Medulla oblongata (tissue), 1 donor: ENCODE measurements at regions not wholly inside any gene's neighbourhood (a gene's known extent, or its start where the extent isn't known, plus 50 kb on each side); places are given as distances from the start of the nearest gene placed in this dataset.
"Not testable (repeated sequence)": the region's sequence is repeated elsewhere in the genome, so short reads cannot be mapped to it uniquely, and the experiment has no call there.

Experiments
- DNase-seq: peaks from one replicate; pipeline ENCODE4 v3.0.0-alpha.2; 2015; ENCODE audit errors: extremely low spot score

- no peak for DNase-seq
These were observed 124.4 kb upstream of the VPREB1 start for GRCh38 chr22:22120160-22120559.

GRCh38 chr22:22118987-22119386 lies 125.6 kb upstream of the VPREB1 start:
- no peak for DNase-seq

GRCh38 chr22:22117864-22118544 lies 126.6 kb upstream of the VPREB1 start:
- not testable (repeated sequence) for DNase-seq

GRCh38 chr22:22116997-22117770 lies 127.4 kb upstream of the VPREB1 start:
- not testable (repeated sequence) for DNase-seq

- no peak for DNase-seq
These were observed 130.9 kb upstream of the VPREB1 start for GRCh38 chr22:22113701-22114100.

- no peak for DNase-seq
These were observed 130.1 kb upstream of the TOP3B start for GRCh38 chr22:22112533-22113294.

GRCh38 chr22:22111983-22112382 lies 129.4 kb upstream of the TOP3B start:
- DNase-seq, result no peak

- DNase-seq, result no peak
These were observed 128.7 kb upstream of the TOP3B start for GRCh38 chr22:22111267-22111751.

- DNase-seq, result peak; percentile 84
These were observed 128.1 kb upstream of the TOP3B start for GRCh38 chr22:22110548-22111266.

GRCh38 chr22:22109693-22110466 lies 127.3 kb upstream of the TOP3B start:
- no peak for DNase-seq

- DNase-seq, result no peak
These were observed 124.3 kb upstream of the TOP3B start for GRCh38 chr22:22106855-22107254.

- no peak for DNase-seq
These were observed 122.8 kb upstream of the TOP3B start for GRCh38 chr22:22105364-22105763.

GRCh38 chr22:22103078-22103875 lies 120.7 kb upstream of the TOP3B start:
- no peak for DNase-seq

- no peak for DNase-seq
These were observed 117.5 kb upstream of the TOP3B start for GRCh38 chr22:22099833-22100812.

GRCh38 chr22:22099194-22099486 lies 116.6 kb upstream of the TOP3B start:
- DNase-seq, result no peak

- DNase-seq, result no peak
These were observed 116.0 kb upstream of the TOP3B start for GRCh38 chr22:22098457-22099193.

- no peak for DNase-seq
These were observed 115.2 kb upstream of the TOP3B start for GRCh38 chr22:22097727-22098228.

- no peak for DNase-seq
These were observed 112.3 kb upstream of the TOP3B start for GRCh38 chr22:22094921-22095320.
